Gastroesophageal sphincter (tissue), 4 donors: ENCODE measurements at regions not wholly inside any gene's neighbourhood (a gene's known extent, or its start where the extent isn't known, plus 50 kb on each side); places are given as distances from the start of the nearest gene placed in this dataset.

Experiments used
- ATAC-seq: fragments of 150-250 bp; one replicate; pipeline ENCODE4 v1.9.1; 2016; ENCODE audit warnings: mild to moderate bottlenecking, moderate library complexity
- H3K27ac ChIP-seq, 4 donors: fragments of 200-600 bp; sonication (generic) in 3 of 4; 1 replicate in 3 of 4; 2 replicates in 1 of 4; pipeline ENCODE4 v1.5.1; 2016 to 2019
- H3K27me3 ChIP-seq: fragments of 200-600 bp; sonication (generic); one replicate; pipeline ENCODE4 v1.5.1; 2019
- H3K36me3 ChIP-seq, 2 donors: fragments of 200-600 bp; sonication (generic); one replicate each; pipeline ENCODE4 v1.5.1; 2019; ENCODE audit warnings: control low read depth in 1 of 2
- H3K4me1 ChIP-seq, 3 donors: fragments of 200-600 bp; sonication (generic); 1 replicate in 2 of 3; 2 replicates in 1 of 3; pipeline ENCODE4 v1.5.1; 2016 to 2019; ENCODE audit warnings: control low read depth in 2 of 3
- H3K4me3 ChIP-seq, 2 donors: fragments of 200-600 bp; sonication (generic); one replicate each; pipeline ENCODE4 v1.5.1; 2019; ENCODE audit warnings: mild to moderate bottlenecking in 1 of 2, moderate library complexity in 1 of 2
- H3K9me3 ChIP-seq, 3 donors: fragments of 200-600 bp; sonication (generic); one replicate each; pipeline ENCODE4 v1.5.1; 2017 to 2019; ENCODE audit warnings: control low read depth in 2 of 3
- CTCF ChIP-seq, 4 experiments: fragments of 200-600 bp in 2 of 4; fragments of 450-650 bp in 2 of 4; sonication (generic) in 1 of 4; IDR thresholded peaks; one replicate each; pipeline ENCODE4 v1.5.1; 2017 to 2019; ENCODE audit warnings: antibody characterized with exemption in 4 of 4, mild to moderate bottlenecking in 2 of 4, moderate library complexity in 2 of 4
- EP300 ChIP-seq: sonication (generic); formaldehyde crosslinking; IDR thresholded peaks from one replicate; pipeline ENCODE4 v1.6.1; 2017; ENCODE audit warnings: antibody characterized with exemption, mild to moderate bottlenecking
- POLR2A ChIP-seq, 2 donors: fragments of 450-650 bp; IDR thresholded peaks; one replicate each; pipeline ENCODE4 v1.6.1; 2017; ENCODE audit warnings: antibody characterized with exemption in 2 of 2, mild to moderate bottlenecking in 2 of 2, moderate library complexity in 1 of 2
- POLR2AphosphoS5 ChIP-seq: sonication (generic); formaldehyde crosslinking; IDR thresholded peaks from one replicate; pipeline ENCODE4 v1.6.1; 2017; ENCODE audit warnings: antibody characterized with exemption
- WGBS, 2 donors: methylation state at CpG; one replicate each; pipeline ENCODE4 v1.1.5; 2018; ENCODE audit warnings: low coverage in 1 of 2; 5-methylcytosine and 5-hydroxymethylcytosine counted together

GRCh38 chr2:4246364-4247131, 543.2 kb downstream of the DCDC2C start:
- Histone ChIP-seq H3K9me3 (no peaks in the 10 kb centered on the region), H3K4me1 (no peaks in the 10 kb centered on the region), H3K36me3 (no peaks in the 10 kb centered on the region), H3K4me3 (no peak overlapping the region), H3K27me3 (no peaks in the 10 kb centered on the region), H3K27ac (no peak overlapping the region)
- 34 to 44% methylated on average over 2 to 5 of the region's 11 CpGs for WGBS, 2 donors
- ATAC-seq = no peak
- no peak for TF ChIP-seq POLR2A (IDR thresholded peaks at IDR 0.05)

GRCh38 chr2:4247791-4248190, 544.4 kb downstream of the DCDC2C start:
- WGBS, 2 donors = 17 to 29% methylated on average over 1 of the region's 3 CpGs
- Histone ChIP-seq H3K4me1 (no peaks in the 10 kb centered on the region), H3K27ac (no peak overlapping the region), H3K4me3 (no peak overlapping the region), H3K27me3 (no peaks in the 10 kb centered on the region), H3K36me3 (no peaks in the 10 kb centered on the region), H3K9me3 (no peaks in the 10 kb centered on the region)
- ATAC-seq = no peak
- no peak for TF ChIP-seq POLR2A (IDR thresholded peaks at IDR 0.05)
- no peak for TF ChIP-seq POLR2AphosphoS5
- TF ChIP-seq EP300 = no peak
- TF ChIP-seq CTCF (IDR thresholded peaks at IDR 0.05) = no peak

GRCh38 chr2:4255491-4255890, 552.1 kb downstream of the DCDC2C start:
- H3K27me3 ChIP-seq = no peaks in the 10 kb centered on the region
- no peak overlapping the region for H3K4me3 ChIP-seq
- no peak overlapping the region for H3K27ac ChIP-seq
- no peaks in the 10 kb centered on the region for H3K9me3 ChIP-seq
- H3K36me3 ChIP-seq = no peaks in the 10 kb centered on the region
- TF ChIP-seq POLR2AphosphoS5 (no peak), CTCF (IDR thresholded peaks at IDR 0.05) (no peak), POLR2A (IDR thresholded peaks at IDR 0.05) (no peak), EP300 (no peak)
- ATAC-seq = no peak
- no peaks in the 10 kb centered on the region for H3K4me1 ChIP-seq
- WGBS, 2 donors = 73 to 77% methylated on average over 4 of the region's 4 CpGs

- H3K4me1 ChIP-seq = no peaks in the 10 kb centered on the region
- no peaks in the 10 kb centered on the region for H3K36me3 ChIP-seq
- no peak overlapping the region for H3K4me3 ChIP-seq
- no peaks in the 10 kb centered on the region for H3K9me3 ChIP-seq
- 78 to 85% methylated on average over 4 of the region's 4 CpGs for WGBS, 2 donors
- no peak for TF ChIP-seq POLR2AphosphoS5
- TF ChIP-seq POLR2A (IDR thresholded peaks at IDR 0.05) = no peak
- no peak for TF ChIP-seq CTCF (IDR thresholded peaks at IDR 0.05)
- TF ChIP-seq EP300 = no peak
- peaks cover 2% of the 10 kb centered on the region for H3K27me3 ChIP-seq
- no peak for ATAC-seq
- no peak overlapping the region for H3K27ac ChIP-seq
Measured at GRCh38 chr2:4256351-4256750, 553.0 kb downstream of the DCDC2C start.

- no peak for ATAC-seq
Measured at GRCh38 chr2:4258563-4258962, 555.2 kb downstream of the DCDC2C start.

More at GRCh38 chr2:4258563-4258962, 555.2 kb downstream of the DCDC2C start:
- WGBS, 2 donors = 13 to 57% methylated on average over 1 of the region's 1 CpG
- H3K4me1 ChIP-seq = no peaks in the 10 kb centered on the region
- no peak overlapping the region for H3K27ac ChIP-seq
- no peak overlapping the region for H3K4me3 ChIP-seq
- no peaks in the 10 kb centered on the region for H3K36me3 ChIP-seq
- H3K9me3 ChIP-seq = no peaks in the 10 kb centered on the region
- H3K27me3 ChIP-seq = peaks cover 4% of the 10 kb centered on the region
- TF ChIP-seq CTCF (IDR thresholded peaks at IDR 0.05) = no peak
- TF ChIP-seq EP300 = no peak
- TF ChIP-seq POLR2A (IDR thresholded peaks at IDR 0.05) = no peak
